Activated B cell treated with CpG ODN at 0.5 μM for 24 hours (primary cell): ENCODE measurements at regions not wholly inside any gene's neighbourhood (a gene's known extent, or its start where the extent isn't known, plus 50 kb on each side); places are given as distances from the start of the nearest gene placed in this dataset.

Experiments used
- ATAC-seq: fragments of 200-7000 bp; cut with Tn5 transposase; one replicate; pipeline ENCODE4 v1.10.0; 2021; ENCODE audit warnings: low read depth, mild to moderate bottlenecking, moderate library complexity
- CTCF ChIA-PET: fragments of 350-600 bp; sonication (Branson Sonifier 250); formaldehyde crosslinking; loops from one replicate; lab custom pipeline; 2021; ENCODE audit warnings: antibody characterized with exemption; lab: Charles Lee
- POLR2A ChIA-PET: fragments of 350-600 bp; sonication (Branson Sonifier 250); formaldehyde crosslinking; loops from one replicate; lab custom pipeline; 2021; ENCODE audit warnings: antibody characterized with exemption; lab: Charles Lee
- DNase-seq: peaks from one replicate; pipeline ENCODE4 v3.0.0; 2022
- H3K27ac Mint-ChIP-seq: one replicate; pipeline ENCODE4 v1.8.0; 2020; ENCODE audit warnings: mixed read lengths
- H3K27me3 Mint-ChIP-seq: one replicate; pipeline ENCODE4 v1.8.0; 2021; ENCODE audit warnings: mixed read lengths
- H3K36me3 Mint-ChIP-seq: one replicate; pipeline ENCODE4 v1.8.0; 2021; ENCODE audit warnings: low read depth, mixed read lengths
- H3K4me1 Mint-ChIP-seq: one replicate; pipeline ENCODE4 v1.8.0; 2021; ENCODE audit warnings: mixed read lengths
- H3K4me3 Mint-ChIP-seq: one replicate; pipeline ENCODE4 v1.8.0; 2020; ENCODE audit warnings: mild to moderate bottlenecking, mixed read lengths
- H3K9me3 Mint-ChIP-seq: one replicate; pipeline ENCODE4 v1.8.0; 2020; ENCODE audit warnings: mixed read lengths
- CTCF ChIP-seq: fragments of 200-600 bp; IDR thresholded peaks from one replicate; pipeline ENCODE4 v1.8.0; 2022; ENCODE audit warnings: antibody characterized with exemption, mild to moderate bottlenecking
- intact Hi-C: fragments of 100-400 bp; cut with micrococcal nuclease; formaldehyde crosslinking; loops from one replicate; pipeline ENCODE4 v1.15.1; 2024

- no peak for DNase-seq
- intact Hi-C loops = no loop called here
- H3K4me1 Mint-ChIP-seq = no peaks in the 10 kb centered on the region
- H3K9me3 Mint-ChIP-seq = peaks cover 1% of the 10 kb centered on the region
- H3K4me3 Mint-ChIP-seq = no peak overlapping the region
- TF ChIP-seq CTCF = no peak
- ChIA-PET CTCF (no interaction called here), POLR2A (no interaction called here)
- no peak overlapping the region for H3K27ac Mint-ChIP-seq
- H3K27me3 Mint-ChIP-seq = no peaks in the 10 kb centered on the region
- no peak for ATAC-seq
- no peaks in the 10 kb centered on the region for H3K36me3 Mint-ChIP-seq
Measured at GRCh38 chr20:6513599-6513998, 253.9 kb upstream of the BMP2 start.

GRCh38 chr20:6509374-6509773, 258.1 kb upstream of the BMP2 start:
- Mint-ChIP-seq H3K4me1 (no peaks in the 10 kb centered on the region), H3K4me3 (no peak overlapping the region)
- no peak for TF ChIP-seq CTCF

GRCh38 chr20:6506906-6507305, 260.6 kb upstream of the BMP2 start:
- Mint-ChIP-seq H3K4me1 (no peaks in the 10 kb centered on the region), H3K36me3 (no peaks in the 10 kb centered on the region), H3K9me3 (peaks cover 2% of the 10 kb centered on the region), H3K27ac (no peak overlapping the region), H3K27me3 (no peaks in the 10 kb centered on the region), H3K4me3 (no peak overlapping the region)
- no peak for TF ChIP-seq CTCF
- ChIA-PET POLR2A (no interaction called here), CTCF (no interaction called here)
- intact Hi-C loops = no loop called here
- DNase-seq (no peak), ATAC-seq (no peak)

More at GRCh38 chr20:6509374-6509773, 258.1 kb upstream of the BMP2 start:
- ChIA-PET CTCF (no interaction called here), POLR2A (no interaction called here)
- no peaks in the 10 kb centered on the region for H3K27me3 Mint-ChIP-seq
- ATAC-seq (no peak), DNase-seq (no peak)
- H3K36me3 Mint-ChIP-seq = no peaks in the 10 kb centered on the region
- peaks cover 2% of the 10 kb centered on the region for H3K9me3 Mint-ChIP-seq
- intact Hi-C loops = no loop called here
- H3K27ac Mint-ChIP-seq = no peak overlapping the region

GRCh38 chr20:6504826-6505225, 262.7 kb upstream of the BMP2 start:
- Mint-ChIP-seq H3K36me3 (no peaks in the 10 kb centered on the region), H3K9me3 (peaks cover 2% of the 10 kb centered on the region), H3K27ac (no peak overlapping the region), H3K27me3 (no peaks in the 10 kb centered on the region), H3K4me3 (no peak overlapping the region), H3K4me1 (no peaks in the 10 kb centered on the region)
- ATAC-seq (no peak), DNase-seq (no peak)
- CTCF ChIA-PET = no interaction called here
- TF ChIP-seq CTCF = no peak
- intact Hi-C loops = no loop called here
- POLR2A ChIA-PET = no interaction called here

- Mint-ChIP-seq H3K4me1 (no peaks in the 10 kb centered on the region), H3K9me3 (peaks cover 2% of the 10 kb centered on the region), H3K27me3 (no peaks in the 10 kb centered on the region), H3K4me3 (no peak overlapping the region), H3K27ac (no peak overlapping the region), H3K36me3 (no peaks in the 10 kb centered on the region)
- POLR2A ChIA-PET = no interaction called here
- ATAC-seq (no peak), DNase-seq (no peak)
- no peak for TF ChIP-seq CTCF
- CTCF ChIA-PET = no interaction called here
- intact Hi-C loops = no loop called here
Measured at GRCh38 chr20:6504179-6504578, 263.3 kb upstream of the BMP2 start.
